Peyer's patch (tissue), 4 donors: ENCODE measurements at regions not wholly inside any gene's neighbourhood (a gene's known extent, or its start where the extent isn't known, plus 50 kb on each side); places are given as distances from the start of the nearest gene placed in this dataset.

ENCODE experiments used
- CTCF ChIP-seq, 6 experiments: fragments of 450-650 bp in 4 of 6; fragments of 200-600 bp in 2 of 6; sonication (generic) in 1 of 6; IDR thresholded peaks; one replicate each; pipeline ENCODE4 v1.5.1; 2017 to 2019; ENCODE audit warnings: antibody characterized with exemption in 6 of 6, mild to moderate bottlenecking in 3 of 6, moderate library complexity in 1 of 6
- POLR2A ChIP-seq, 2 donors: fragments of 450-650 bp; IDR thresholded peaks; one replicate each; pipeline ENCODE4 v1.5.1; 2017; ENCODE audit warnings: antibody characterized with exemption in 2 of 2, mild to moderate bottlenecking in 2 of 2, moderate library complexity in 2 of 2

- TF ChIP-seq CTCF (IDR thresholded peaks at IDR 0.05), result no peak
- TF ChIP-seq POLR2A (IDR thresholded peaks at IDR 0.05), result no peak
These were observed 111.0 kb upstream of the CPHXL start for GRCh38 chr16:75837264-75837663.
